WTC11 (cell line): ENCODE measurements at regions not wholly inside any gene's neighbourhood (a gene's known extent, or its start where the extent isn't known, plus 50 kb on each side); places are given as distances from the start of the nearest gene placed in this dataset.

ENCODE experiments used
- ATAC-seq: fragments of 200-7000 bp; cut with Tn5 transposase; 2 replicates; pipeline ENCODE4 v1.10.0; 2021; ENCODE audit warnings: mild to moderate bottlenecking, moderate library complexity
- CTCF ChIA-PET: fragments of 300-600 bp; sonication (Branson Sonifier 250); formaldehyde crosslinking; loops from one replicate; lab custom pipeline; 2021; ENCODE audit warnings: antibody characterized with exemption; lab: Charles Lee
- POLR2A ChIA-PET: fragments of 350-600 bp; sonication (Branson Sonifier 250); formaldehyde crosslinking; loops from one replicate; lab custom pipeline; 2021; ENCODE audit warnings: antibody characterized with exemption; lab: Charles Lee
- DNase-seq: peaks from one replicate; pipeline ENCODE4 v3.0.0; 2021; ENCODE audit warnings: low spot score
- H3K27ac Mint-ChIP-seq: 2 replicates; pipeline ENCODE4 v1.8.0; 2021; ENCODE audit warnings: mixed read lengths
- H3K27me3 Mint-ChIP-seq: 2 replicates; pipeline ENCODE4 v1.8.0; 2021; ENCODE audit warnings: low read depth, mild to moderate bottlenecking, moderate library complexity, mixed read lengths
- H3K36me3 Mint-ChIP-seq: 2 replicates; pipeline ENCODE4 v1.8.0; 2021; ENCODE audit warnings: mixed read lengths
- H3K4me1 Mint-ChIP-seq: 2 replicates; pipeline ENCODE4 v1.8.0; 2022; ENCODE audit warnings: mixed read lengths
- H3K4me3 Mint-ChIP-seq: 2 replicates; pipeline ENCODE4 v1.8.0; 2021; ENCODE audit warnings: mild to moderate bottlenecking, moderate library complexity, mixed read lengths
- H3K9me3 Mint-ChIP-seq: 2 replicates; pipeline ENCODE4 v1.8.0; 2021; ENCODE audit warnings: mixed read lengths
- CREB1 ChIP-seq: sonication (generic); formaldehyde crosslinking; IDR thresholded peaks from 2 replicates; pipeline ENCODE4 v1.8.0; 2023; ENCODE audit warnings: mild to moderate bottlenecking, missing genetic modification reagents
- CREM ChIP-seq: sonication (generic); formaldehyde crosslinking; IDR thresholded peaks from 2 replicates; pipeline ENCODE4 v1.8.1; 2022; ENCODE audit warnings: mild to moderate bottlenecking, missing genetic modification reagents, moderate library complexity
- EMX1 ChIP-seq: fragments of 250-450 bp; sonication (Bioruptor Pico); IDR thresholded peaks from 2 replicates; pipeline ENCODE4 v1.8.0; 2021; ENCODE audit warnings: mild to moderate bottlenecking
- ESRRA ChIP-seq: sonication (generic); formaldehyde crosslinking; IDR thresholded peaks from 2 replicates; pipeline ENCODE4 v1.8.1; 2022; ENCODE audit warnings: mild to moderate bottlenecking, missing genetic modification reagents, borderline replicate concordance
- FOXJ3 ChIP-seq: sonication (generic); formaldehyde crosslinking; IDR thresholded peaks from 2 replicates; pipeline ENCODE4 v1.9.0; 2021; ENCODE audit warnings: missing genetic modification reagents, mild to moderate bottlenecking, borderline replicate concordance
- GRHL2 ChIP-seq: fragments of 250-450 bp; sonication (Bioruptor Pico); IDR thresholded peaks from 2 replicates; pipeline ENCODE4 v1.8.0; 2022; ENCODE audit warnings: mild to moderate bottlenecking, moderate library complexity; ENCODE audit not compliant: insufficient replicate concordance, severe bottlenecking
- JUN ChIP-seq: sonication (generic); formaldehyde crosslinking; IDR thresholded peaks from 2 replicates; pipeline ENCODE4 v1.8.0; 2023; ENCODE audit warnings: mild to moderate bottlenecking, missing genetic modification reagents
- TCF7 ChIP-seq: sonication (generic); formaldehyde crosslinking; IDR thresholded peaks from 2 replicates; pipeline ENCODE4 v1.8.0; 2022; ENCODE audit warnings: mild to moderate bottlenecking, low read depth, missing genetic modification reagents, moderate library complexity
- ZNF396 ChIP-seq: fragments of 250-450 bp; sonication (Bioruptor Pico); IDR thresholded peaks from 2 replicates; pipeline ENCODE4 v1.8.0; 2021; ENCODE audit warnings: mild to moderate bottlenecking, moderate library complexity, borderline replicate concordance
- TF ChIP-seq, protein P1 (sequence below): fragments of 250-450 bp; sonication (Bioruptor Pico); IDR thresholded peaks from 2 replicates; pipeline ENCODE4 v1.9.0; 2021; ENCODE audit warnings: mild to moderate bottlenecking, borderline replicate concordance
- TF ChIP-seq, protein P2 (sequence below): sonication (generic); formaldehyde crosslinking; IDR thresholded peaks from 2 replicates; pipeline ENCODE4 v1.8.0; 2023; ENCODE audit warnings: missing genetic modification reagents, mild to moderate bottlenecking, borderline replicate concordance
- TF ChIP-seq, protein P3 (sequence below): sonication (generic); formaldehyde crosslinking; IDR thresholded peaks from 2 replicates; pipeline ENCODE4 v1.8.0; 2022; ENCODE audit warnings: mild to moderate bottlenecking, missing genetic modification reagents
- TF ChIP-seq, protein P4 (sequence below): fragments of 250-450 bp; sonication (Bioruptor Pico); IDR thresholded peaks from 2 replicates; pipeline ENCODE4 v1.9.0; 2021; ENCODE audit warnings: mild to moderate bottlenecking
- TF ChIP-seq, protein P5 (sequence below): fragments of 250-450 bp; sonication (Bioruptor Pico); conservative IDR thresholded peaks from 2 replicates; pipeline ENCODE4 v1.9.0; 2021; ENCODE audit warnings: mild to moderate bottlenecking

DNA sequence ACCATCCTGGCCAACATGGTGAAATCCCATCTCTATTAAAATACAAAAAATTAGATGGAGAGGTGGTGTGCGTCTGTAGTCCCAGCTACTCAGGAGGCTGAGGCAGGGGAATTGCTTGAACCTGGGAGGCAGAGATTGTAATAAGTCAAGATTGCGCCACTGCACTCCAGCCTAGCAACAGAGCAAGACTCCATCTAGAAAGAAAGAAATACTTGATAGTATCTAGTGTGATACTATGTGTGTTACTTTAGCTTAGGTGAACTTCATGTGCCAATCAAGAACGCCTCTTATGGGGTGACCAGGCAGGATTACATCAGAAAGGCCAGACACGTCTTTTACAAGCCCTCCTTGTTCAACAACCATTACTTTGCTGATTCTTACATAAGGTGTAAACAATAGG lies 107.1 kb downstream of the TMEM170B start:
- H3K27ac Mint-ChIP-seq, result no peak overlapping the region
- no peak for TF ChIP-seq EMX1 (CRISPR knock-in tag)
- TF ChIP-seq, protein P1, sequence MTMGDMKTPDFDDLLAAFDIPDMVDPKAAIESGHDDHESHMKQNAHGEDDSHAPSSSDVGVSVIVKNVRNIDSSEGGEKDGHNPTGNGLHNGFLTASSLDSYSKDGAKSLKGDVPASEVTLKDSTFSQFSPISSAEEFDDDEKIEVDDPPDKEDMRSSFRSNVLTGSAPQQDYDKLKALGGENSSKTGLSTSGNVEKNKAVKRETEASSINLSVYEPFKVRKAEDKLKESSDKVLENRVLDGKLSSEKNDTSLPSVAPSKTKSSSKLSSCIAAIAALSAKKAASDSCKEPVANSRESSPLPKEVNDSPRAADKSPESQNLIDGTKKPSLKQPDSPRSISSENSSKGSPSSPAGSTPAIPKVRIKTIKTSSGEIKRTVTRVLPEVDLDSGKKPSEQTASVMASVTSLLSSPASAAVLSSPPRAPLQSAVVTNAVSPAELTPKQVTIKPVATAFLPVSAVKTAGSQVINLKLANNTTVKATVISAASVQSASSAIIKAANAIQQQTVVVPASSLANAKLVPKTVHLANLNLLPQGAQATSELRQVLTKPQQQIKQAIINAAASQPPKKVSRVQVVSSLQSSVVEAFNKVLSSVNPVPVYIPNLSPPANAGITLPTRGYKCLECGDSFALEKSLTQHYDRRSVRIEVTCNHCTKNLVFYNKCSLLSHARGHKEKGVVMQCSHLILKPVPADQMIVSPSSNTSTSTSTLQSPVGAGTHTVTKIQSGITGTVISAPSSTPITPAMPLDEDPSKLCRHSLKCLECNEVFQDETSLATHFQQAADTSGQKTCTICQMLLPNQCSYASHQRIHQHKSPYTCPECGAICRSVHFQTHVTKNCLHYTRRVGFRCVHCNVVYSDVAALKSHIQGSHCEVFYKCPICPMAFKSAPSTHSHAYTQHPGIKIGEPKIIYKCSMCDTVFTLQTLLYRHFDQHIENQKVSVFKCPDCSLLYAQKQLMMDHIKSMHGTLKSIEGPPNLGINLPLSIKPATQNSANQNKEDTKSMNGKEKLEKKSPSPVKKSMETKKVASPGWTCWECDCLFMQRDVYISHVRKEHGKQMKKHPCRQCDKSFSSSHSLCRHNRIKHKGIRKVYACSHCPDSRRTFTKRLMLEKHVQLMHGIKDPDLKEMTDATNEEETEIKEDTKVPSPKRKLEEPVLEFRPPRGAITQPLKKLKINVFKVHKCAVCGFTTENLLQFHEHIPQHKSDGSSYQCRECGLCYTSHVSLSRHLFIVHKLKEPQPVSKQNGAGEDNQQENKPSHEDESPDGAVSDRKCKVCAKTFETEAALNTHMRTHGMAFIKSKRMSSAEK, result no peak
- TF ChIP-seq, protein P2, sequence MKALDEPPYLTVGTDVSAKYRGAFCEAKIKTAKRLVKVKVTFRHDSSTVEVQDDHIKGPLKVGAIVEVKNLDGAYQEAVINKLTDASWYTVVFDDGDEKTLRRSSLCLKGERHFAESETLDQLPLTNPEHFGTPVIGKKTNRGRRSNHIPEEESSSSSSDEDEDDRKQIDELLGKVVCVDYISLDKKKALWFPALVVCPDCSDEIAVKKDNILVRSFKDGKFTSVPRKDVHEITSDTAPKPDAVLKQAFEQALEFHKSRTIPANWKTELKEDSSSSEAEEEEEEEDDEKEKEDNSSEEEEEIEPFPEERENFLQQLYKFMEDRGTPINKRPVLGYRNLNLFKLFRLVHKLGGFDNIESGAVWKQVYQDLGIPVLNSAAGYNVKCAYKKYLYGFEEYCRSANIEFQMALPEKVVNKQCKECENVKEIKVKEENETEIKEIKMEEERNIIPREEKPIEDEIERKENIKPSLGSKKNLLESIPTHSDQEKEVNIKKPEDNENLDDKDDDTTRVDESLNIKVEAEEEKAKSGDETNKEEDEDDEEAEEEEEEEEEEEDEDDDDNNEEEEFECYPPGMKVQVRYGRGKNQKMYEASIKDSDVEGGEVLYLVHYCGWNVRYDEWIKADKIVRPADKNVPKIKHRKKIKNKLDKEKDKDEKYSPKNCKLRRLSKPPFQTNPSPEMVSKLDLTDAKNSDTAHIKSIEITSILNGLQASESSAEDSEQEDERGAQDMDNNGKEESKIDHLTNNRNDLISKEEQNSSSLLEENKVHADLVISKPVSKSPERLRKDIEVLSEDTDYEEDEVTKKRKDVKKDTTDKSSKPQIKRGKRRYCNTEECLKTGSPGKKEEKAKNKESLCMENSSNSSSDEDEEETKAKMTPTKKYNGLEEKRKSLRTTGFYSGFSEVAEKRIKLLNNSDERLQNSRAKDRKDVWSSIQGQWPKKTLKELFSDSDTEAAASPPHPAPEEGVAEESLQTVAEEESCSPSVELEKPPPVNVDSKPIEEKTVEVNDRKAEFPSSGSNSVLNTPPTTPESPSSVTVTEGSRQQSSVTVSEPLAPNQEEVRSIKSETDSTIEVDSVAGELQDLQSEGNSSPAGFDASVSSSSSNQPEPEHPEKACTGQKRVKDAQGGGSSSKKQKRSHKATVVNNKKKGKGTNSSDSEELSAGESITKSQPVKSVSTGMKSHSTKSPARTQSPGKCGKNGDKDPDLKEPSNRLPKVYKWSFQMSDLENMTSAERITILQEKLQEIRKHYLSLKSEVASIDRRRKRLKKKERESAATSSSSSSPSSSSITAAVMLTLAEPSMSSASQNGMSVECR (CRISPR knock-in tag), result no peak
- TF ChIP-seq JUN (CRISPR knock-in tag), result no peak
- TF ChIP-seq TCF7 (CRISPR knock-in tag), result no peak
- TF ChIP-seq, protein P3, sequence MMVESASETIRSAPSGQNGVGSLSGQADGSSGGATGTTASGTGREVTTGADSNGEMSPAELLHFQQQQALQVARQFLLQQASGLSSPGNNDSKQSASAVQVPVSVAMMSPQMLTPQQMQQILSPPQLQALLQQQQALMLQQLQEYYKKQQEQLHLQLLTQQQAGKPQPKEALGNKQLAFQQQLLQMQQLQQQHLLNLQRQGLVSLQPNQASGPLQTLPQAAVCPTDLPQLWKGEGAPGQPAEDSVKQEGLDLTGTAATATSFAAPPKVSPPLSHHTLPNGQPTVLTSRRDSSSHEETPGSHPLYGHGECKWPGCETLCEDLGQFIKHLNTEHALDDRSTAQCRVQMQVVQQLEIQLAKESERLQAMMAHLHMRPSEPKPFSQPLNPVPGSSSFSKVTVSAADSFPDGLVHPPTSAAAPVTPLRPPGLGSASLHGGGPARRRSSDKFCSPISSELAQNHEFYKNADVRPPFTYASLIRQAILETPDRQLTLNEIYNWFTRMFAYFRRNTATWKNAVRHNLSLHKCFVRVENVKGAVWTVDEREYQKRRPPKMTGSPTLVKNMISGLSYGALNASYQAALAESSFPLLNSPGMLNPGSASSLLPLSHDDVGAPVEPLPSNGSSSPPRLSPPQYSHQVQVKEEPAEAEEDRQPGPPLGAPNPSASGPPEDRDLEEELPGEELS (CRISPR knock-in tag), result no peak
- TF ChIP-seq, protein P4, sequence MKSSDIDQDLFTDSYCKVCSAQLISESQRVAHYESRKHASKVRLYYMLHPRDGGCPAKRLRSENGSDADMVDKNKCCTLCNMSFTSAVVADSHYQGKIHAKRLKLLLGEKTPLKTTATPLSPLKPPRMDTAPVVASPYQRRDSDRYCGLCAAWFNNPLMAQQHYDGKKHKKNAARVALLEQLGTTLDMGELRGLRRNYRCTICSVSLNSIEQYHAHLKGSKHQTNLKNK (CRISPR knock-in tag), result no peak
- no peak for TF ChIP-seq CREM (CRISPR knock-in tag)
- TF ChIP-seq GRHL2, result no peak
- TF ChIP-seq, protein P5, sequence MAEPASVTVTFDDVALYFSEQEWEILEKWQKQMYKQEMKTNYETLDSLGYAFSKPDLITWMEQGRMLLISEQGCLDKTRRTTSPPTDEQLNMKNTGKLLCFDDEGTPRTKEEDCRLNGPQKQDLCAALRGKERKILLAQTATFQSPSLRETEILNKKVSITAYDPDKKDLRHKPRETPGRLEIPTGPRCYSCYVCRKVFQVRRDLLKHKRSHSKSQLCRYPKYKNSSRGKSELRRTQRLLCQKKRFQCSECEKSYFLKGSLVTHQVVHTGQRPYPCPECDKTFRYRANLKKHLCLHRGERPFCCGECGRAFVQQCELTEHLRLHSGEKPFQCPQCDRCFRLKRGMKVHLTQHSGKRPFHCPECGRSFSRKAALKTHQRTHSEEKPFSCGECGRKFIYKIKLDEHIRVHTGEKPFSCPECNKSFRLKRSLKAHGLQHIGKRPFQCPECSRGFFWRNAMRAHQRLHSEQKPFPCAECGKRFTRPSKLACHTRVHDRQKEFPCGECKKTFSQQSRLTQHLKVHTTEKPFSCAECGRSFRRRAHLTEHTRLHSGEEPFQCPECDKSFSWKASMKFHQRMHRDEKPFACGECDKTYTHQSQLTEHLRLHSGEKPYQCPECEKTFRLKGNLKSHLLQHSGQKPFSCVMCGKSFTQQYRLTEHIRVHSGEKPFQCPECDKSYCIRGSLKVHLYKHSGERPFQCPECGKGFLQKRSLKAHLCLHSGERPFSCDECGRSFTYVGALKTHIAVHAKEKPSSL (CRISPR knock-in tag), result no peak
- TF ChIP-seq ZNF396 (CRISPR knock-in tag), result no peak
- TF ChIP-seq FOXJ3 (CRISPR knock-in tag), result no peak
- TF ChIP-seq ESRRA (CRISPR knock-in tag), result no peak
- no peak for TF ChIP-seq CREB1
- CTCF ChIA-PET, result no interaction called here

More for the DNA sequence above, 107.1 kb downstream of the TMEM170B start:
- POLR2A ChIA-PET, result no interaction called here
- ATAC-seq, result no peak
- H3K4me3 Mint-ChIP-seq, result no peak overlapping the region
- H3K9me3 Mint-ChIP-seq, result peaks cover 48% of the 10 kb centered on the region
- DNase-seq, result no peak
- H3K36me3 Mint-ChIP-seq, result peaks cover 43% of the 10 kb centered on the region
- no peaks in the 10 kb centered on the region for H3K27me3 Mint-ChIP-seq
- peaks cover 32% of the 10 kb centered on the region for H3K4me1 Mint-ChIP-seq
